Activated CD4-positive, alpha-beta T cell treated with anti-CD3 and anti-CD28 coated beads for 48 hours (primary cell): ENCODE measurements at regions not wholly inside any gene's neighbourhood (a gene's known extent, or its start where the extent isn't known, plus 50 kb on each side); places are given as distances from the start of the nearest gene placed in this dataset.
"Not testable (repeated sequence)": the region's sequence is repeated elsewhere in the genome, so short reads cannot be mapped to it uniquely, and the experiment has no call there.

ENCODE experiments used
- DNase-seq: peaks from one replicate; pipeline ENCODE4 v3.0.0-alpha.2; 2020

- no peak for DNase-seq
Observed at GRCh38 chr10:9504227-9504626, 1449.7 kb downstream of the GATA3 start.

- no peak for DNase-seq
Observed at GRCh38 chr10:9505546-9505945, 1451.1 kb downstream of the GATA3 start.

- no peak for DNase-seq
Observed at GRCh38 chr10:9508606-9509005, 1454.1 kb downstream of the GATA3 start.

GRCh38 chr10:9510626-9511025 lies 1456.1 kb downstream of the GATA3 start:
- no peak for DNase-seq

- DNase-seq = no peak
Observed at GRCh38 chr10:9515922-9516321, 1461.4 kb downstream of the GATA3 start.

- DNase-seq = no peak
Observed at GRCh38 chr10:9535744-9536143, 1481.3 kb downstream of the GATA3 start.

- DNase-seq = no peak
Observed at GRCh38 chr10:9545073-9545472, 1472.6 kb upstream of the CELF2 start.

GRCh38 chr10:9547936-9548904 lies 1469.5 kb upstream of the CELF2 start:
- DNase-seq = no peak

- no peak for DNase-seq
Observed at GRCh38 chr10:9550810-9551209, 1466.9 kb upstream of the CELF2 start.

GRCh38 chr10:9554321-9554720 lies 1463.4 kb upstream of the CELF2 start:
- no peak for DNase-seq

GRCh38 chr10:9560976-9561375 lies 1456.7 kb upstream of the CELF2 start:
- DNase-seq = no peak

- no peak for DNase-seq
Observed at GRCh38 chr10:9561821-9562505, 1455.7 kb upstream of the CELF2 start.

GRCh38 chr10:9577746-9578145 lies 1439.9 kb upstream of the CELF2 start:
- DNase-seq = no peak

GRCh38 chr10:9579110-9579705 lies 1438.5 kb upstream of the CELF2 start:
- no peak for DNase-seq

- DNase-seq = not testable (repeated sequence)
Observed at GRCh38 chr10:9582803-9583202, 1434.9 kb upstream of the CELF2 start.

- DNase-seq = no peak
Observed at GRCh38 chr10:9596368-9596920, 1421.2 kb upstream of the CELF2 start.

GRCh38 chr10:9602998-9603397 lies 1414.7 kb upstream of the CELF2 start:
- no peak for DNase-seq

- no peak for DNase-seq
Observed at GRCh38 chr10:9603972-9604371, 1413.7 kb upstream of the CELF2 start.

- no peak for DNase-seq
Observed at GRCh38 chr10:9605231-9605630, 1412.4 kb upstream of the CELF2 start.

GRCh38 chr10:9608602-9609001 lies 1409.1 kb upstream of the CELF2 start:
- DNase-seq = no peak

GRCh38 chr10:9613338-9614075 lies 1404.2 kb upstream of the CELF2 start:
- DNase-seq = no peak

- DNase-seq = no peak
Observed at GRCh38 chr10:9615189-9615588, 1402.5 kb upstream of the CELF2 start.

GRCh38 chr10:9621216-9621615 lies 1396.5 kb upstream of the CELF2 start:
- no peak for DNase-seq
